GM12891 (cell line): ENCODE measurements at regions not wholly inside any gene's neighbourhood (a gene's known extent, or its start where the extent isn't known, plus 50 kb on each side); places are given as distances from the start of the nearest gene placed in this dataset.

Experiments used
- DNase-seq: peaks from one replicate; pipeline ENCODE4 v3.0.0; 2011; ENCODE audit warnings: low spot score; ENCODE audit not compliant: insufficient read length
- FAIRE-seq: peaks from 2 replicates; lab custom pipeline; 2011; peaks lifted over from hg19 to GRCh38; lab: Jason Lieb, UNC
- PAX5 ChIP-seq: IDR thresholded peaks from 2 replicates; pipeline ENCODE4 v1.6.1; 2011; ENCODE audit warnings: low read length, moderate library complexity, mild to moderate bottlenecking; ENCODE audit not compliant: insufficient read depth, severe bottlenecking
- POLR2A ChIP-seq: IDR thresholded peaks from 2 replicates; pipeline ENCODE4 v1.6.1; 2011; ENCODE audit warnings: low read depth, low read length, control low read depth
- POLR2AphosphoS5 ChIP-seq: IDR thresholded peaks from 2 replicates; pipeline ENCODE4 v1.6.1; 2011; ENCODE audit warnings: low read depth, low read length, control low read depth
- POU2F2 ChIP-seq: IDR thresholded peaks from 2 replicates; pipeline ENCODE4 v1.6.1; 2011; ENCODE audit warnings: low read depth, mild to moderate bottlenecking, control low read depth, low read length, moderate library complexity
- SPI1 ChIP-seq: IDR thresholded peaks from 2 replicates; pipeline ENCODE4 v1.6.1; 2011; ENCODE audit warnings: low read depth, low read length, control low read depth
- TAF1 ChIP-seq: IDR thresholded peaks from 2 replicates; pipeline ENCODE4 v1.6.1; 2011; ENCODE audit warnings: low read depth, low read length, control low read depth

- DNase-seq (peak; percentile 19), FAIRE-seq (peak; percentile 81)
- TF ChIP-seq PAX5 (no peak), POLR2A (no peak), TAF1 (no peak), POU2F2 (no peak)
Measured at GRCh38 chr3:5426094-5426883, 238.8 kb downstream of the EDEM1 start.

DNA sequence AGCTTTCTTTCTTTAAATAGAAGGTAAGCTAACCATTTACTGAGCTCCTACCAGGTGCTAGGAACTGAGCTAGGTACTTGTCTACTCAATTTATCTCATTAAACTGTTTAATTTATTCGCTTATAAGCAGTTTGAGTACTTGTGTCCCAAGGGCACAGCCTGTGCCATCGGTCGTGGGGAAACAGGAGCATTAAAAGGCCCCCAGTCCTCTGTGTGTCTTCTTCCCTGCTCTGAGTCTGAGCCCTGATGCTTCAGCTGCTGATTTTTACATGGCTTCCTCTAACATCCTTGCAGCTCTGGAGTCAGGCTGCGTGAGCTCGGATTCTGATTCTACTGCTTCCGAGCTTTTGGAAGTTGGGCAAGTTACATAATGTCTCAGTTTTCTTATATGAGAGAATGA is 239.5 kb downstream of the EDEM1 start:
- TF ChIP-seq POU2F2 (no peak), PAX5 (no peak), POLR2AphosphoS5 (no peak), SPI1 (no peak), POLR2A (no peak), TAF1 (no peak)
- FAIRE-seq (no peak), DNase-seq (no peak)

GRCh38 chr3:5427938-5428337 is 240.4 kb downstream of the EDEM1 start:
- FAIRE-seq (no peak), DNase-seq (no peak)
- TF ChIP-seq POLR2A (no peak), PAX5 (no peak)

DNA sequence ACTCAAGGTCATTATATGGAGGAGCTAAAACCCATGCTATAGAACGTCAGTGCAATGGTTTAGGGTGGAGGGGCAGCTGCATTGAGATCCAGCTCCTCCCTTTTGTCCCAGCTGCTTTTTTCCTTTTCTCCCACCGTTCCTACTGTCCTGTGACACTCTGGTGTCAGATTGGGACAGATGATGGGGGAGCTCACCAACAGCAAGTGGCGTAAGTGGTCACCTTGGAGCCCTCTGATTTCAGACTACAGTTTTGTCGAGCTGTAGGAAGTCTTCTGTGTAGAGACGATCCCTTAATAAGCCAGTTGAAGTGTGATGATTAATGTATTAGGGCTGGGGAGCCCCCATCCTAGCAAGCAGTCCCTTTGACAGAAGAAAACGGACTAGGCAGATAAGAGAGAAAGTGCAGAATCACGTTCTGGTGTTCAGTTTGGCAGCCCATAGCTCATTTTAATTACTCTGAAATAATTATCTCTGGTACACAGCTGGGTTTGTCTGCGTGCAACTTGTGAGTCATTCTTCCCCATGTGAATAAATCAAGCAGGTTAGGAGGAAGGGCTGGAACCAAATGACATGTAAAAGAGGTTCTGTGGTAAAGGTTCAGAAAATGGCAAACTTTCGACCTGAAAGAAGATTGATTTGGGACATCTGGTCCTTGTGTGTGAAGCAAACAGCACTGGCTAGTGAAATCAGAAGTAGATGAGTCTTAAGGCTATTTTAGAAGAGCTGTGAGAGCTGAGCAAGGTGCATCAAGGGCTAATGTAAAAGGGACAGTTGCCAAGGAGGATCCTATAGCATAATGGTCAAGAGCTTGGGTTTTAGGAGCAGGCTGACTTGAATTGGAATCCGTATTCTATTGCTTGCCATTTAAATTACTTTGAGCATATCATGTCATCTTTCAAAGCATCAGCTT is 241.4 kb downstream of the EDEM1 start:
- DNase-seq: no peak
- FAIRE-seq: no peak
- TF ChIP-seq TAF1 (no peak), POU2F2 (peak; percentile 89)

- DNase-seq (no peak), FAIRE-seq (no peak)
- no peak for TF ChIP-seq POLR2AphosphoS5
- TF ChIP-seq SPI1: no peak
- TF ChIP-seq TAF1: no peak
- no peak for TF ChIP-seq PAX5
- TF ChIP-seq POU2F2: no peak
- no peak for TF ChIP-seq POLR2A
Measured at GRCh38 chr3:5429517-5429890, 242.0 kb downstream of the EDEM1 start.

DNA sequence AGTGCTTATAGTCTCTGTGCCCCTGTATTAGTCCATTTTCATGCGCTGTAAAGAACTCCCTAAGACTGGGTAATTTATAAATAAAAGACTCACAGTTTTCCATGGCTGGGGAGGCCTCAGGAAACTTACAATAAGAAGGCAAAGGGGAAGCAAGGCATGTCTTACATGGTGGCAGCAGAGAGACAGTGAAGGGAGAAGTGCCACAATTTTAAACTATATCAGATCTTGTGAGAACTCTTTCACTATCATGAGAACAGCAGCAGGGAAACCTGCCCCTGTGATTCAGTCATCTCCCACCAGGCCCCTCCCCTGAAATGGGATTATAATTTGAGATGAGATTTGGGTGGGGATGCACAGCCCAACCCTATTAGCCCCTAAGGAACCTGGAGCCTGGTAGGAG is 243.2 kb downstream of the EDEM1 start:
- FAIRE-seq (no peak), DNase-seq (no peak)

GRCh38 chr3:5431146-5431545 is 243.6 kb downstream of the EDEM1 start:
- DNase-seq (no peak), FAIRE-seq (no peak)
- no peak for TF ChIP-seq TAF1

More for the DNA sequence above, 243.2 kb downstream of the EDEM1 start:
- TF ChIP-seq POLR2A (no peak), PAX5 (no peak), POLR2AphosphoS5 (no peak), POU2F2 (no peak), SPI1 (no peak), TAF1 (no peak)

GRCh38 chr3:5431811-5432378 is 244.4 kb downstream of the EDEM1 start:
- FAIRE-seq: peak; percentile 13
- DNase-seq: no peak
- no peak for TF ChIP-seq PAX5
- TF ChIP-seq POLR2A: no peak

DNA sequence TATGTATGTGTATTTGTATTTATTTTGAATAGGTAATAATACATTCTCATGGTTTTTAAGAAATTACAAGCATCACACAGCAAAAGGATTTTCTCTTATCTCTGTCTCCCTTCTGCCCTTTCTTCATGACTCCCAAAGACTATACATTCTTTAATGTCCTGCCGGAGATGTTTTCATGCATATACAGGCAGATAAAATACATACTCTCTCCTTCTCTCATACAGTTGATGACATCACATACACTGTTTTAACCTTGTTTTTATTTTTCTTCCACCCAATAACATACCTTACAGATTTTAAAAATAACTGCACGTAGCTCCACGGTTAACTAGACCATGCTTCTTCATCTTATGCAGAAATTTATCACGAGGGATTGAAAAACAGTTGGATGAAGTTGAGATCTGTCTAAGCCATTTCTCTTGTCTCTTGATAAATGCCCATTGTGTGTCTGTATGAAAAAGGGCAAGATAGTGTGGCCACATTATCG is 249.8 kb downstream of the EDEM1 start:
- FAIRE-seq: no peak
- TF ChIP-seq SPI1: no peak
- no peak for TF ChIP-seq POLR2A
- TF ChIP-seq TAF1: no peak
- no peak for TF ChIP-seq POU2F2
- TF ChIP-seq POLR2AphosphoS5: no peak
- TF ChIP-seq PAX5: no peak
- no peak for DNase-seq

DNA sequence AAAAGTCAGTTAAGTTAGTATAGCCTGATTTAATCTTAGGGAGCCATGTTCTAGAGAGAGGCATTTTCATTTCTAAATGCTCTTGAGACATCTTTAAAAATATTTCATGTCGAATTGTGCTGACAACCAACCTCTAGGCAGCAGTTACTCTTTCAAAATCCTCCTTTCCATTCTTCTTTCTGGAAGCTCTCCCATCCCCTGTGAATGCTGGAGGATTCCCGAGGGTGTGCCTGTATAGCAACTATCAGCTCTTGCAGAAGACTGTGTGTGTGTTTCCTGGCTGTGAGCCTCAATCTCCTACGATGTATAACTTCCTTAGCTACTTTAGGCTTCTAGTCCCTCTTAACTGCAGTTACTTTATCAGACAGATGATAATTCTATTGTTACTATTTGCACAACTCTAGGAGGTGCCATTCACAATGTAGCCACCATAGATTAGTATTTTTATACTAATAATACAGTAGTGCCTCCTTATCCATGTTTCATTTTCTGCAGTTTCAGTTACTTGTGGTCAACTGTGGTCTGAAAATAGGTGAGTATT is 250.3 kb downstream of the EDEM1 start:
- TF ChIP-seq POU2F2: no peak
- TF ChIP-seq PAX5: no peak
- TF ChIP-seq POLR2AphosphoS5: no peak
- no peak for TF ChIP-seq TAF1
- no peak for TF ChIP-seq POLR2A
- TF ChIP-seq SPI1: no peak
- FAIRE-seq (no peak), DNase-seq (no peak)
